HEK293 (cell line): ENCODE measurements at regions not wholly inside any gene's neighbourhood (a gene's known extent, or its start where the extent isn't known, plus 50 kb on each side); places are given as distances from the start of the nearest gene placed in this dataset.

ENCODE experiments used
- CTCF ChIA-PET: fragments of 350-600 bp; formaldehyde crosslinking; extraction: SDS; loops from one replicate; lab custom pipeline; 2021; ENCODE audit warnings: antibody characterized with exemption; lab: Yijun Ruan, JAX
- POLR2A ChIA-PET: fragments of 300-600 bp; formaldehyde crosslinking; extraction: SDS; loops from one replicate; lab custom pipeline; 2020; ENCODE audit warnings: antibody characterized with exemption, inconsistent platforms; lab: Yijun Ruan, JAX
- H3K27ac ChIP-seq: fragments of 200-500 bp; sonication (Bioruptor generic); 2 replicates; pipeline ENCODE4 v1.5.1; 2014; ENCODE audit warnings: low read depth, low read length, control low read depth, inconsistent platforms; ENCODE audit errors: extremely low read depth
- H3K36me3 ChIP-seq, 2 experiments: fragments of 200-500 bp in 1 of 2; sonication (Bioruptor generic) in 1 of 2; 1 replicate in 1 of 2; 2 replicates in 1 of 2; pipeline ENCODE4 v1.5.1; 2014 to 2017; ENCODE audit warnings: inconsistent platforms in 2 of 2, low read length in 2 of 2; ENCODE audit not compliant: control insufficient read depth in 2 of 2, insufficient read depth in 1 of 2
- H3K4me1 ChIP-seq: fragments of 200-500 bp; sonication (Bioruptor generic); 2 replicates; pipeline ENCODE4 v1.5.1; 2014; ENCODE audit warnings: mild to moderate bottlenecking, low read length, inconsistent platforms; ENCODE audit not compliant: control insufficient read depth, insufficient read depth
- H3K4me3 ChIP-seq: 2 replicates; pipeline ENCODE4 v1.5.1; 2011; ENCODE audit warnings: low read depth, mild to moderate bottlenecking, control low read depth, low read length, moderate library complexity
- H3K9me3 ChIP-seq: fragments of 200-500 bp; sonication (Bioruptor generic); 2 replicates; pipeline ENCODE4 v1.5.1; 2014; ENCODE audit warnings: low read depth, low read length, inconsistent platforms; ENCODE audit not compliant: control insufficient read depth, insufficient read depth
- GFI1B ChIP-seq: fragments of 450-650 bp; formaldehyde crosslinking; IDR thresholded peaks from 2 replicates; pipeline ENCODE4 v1.5.1; 2016; ENCODE audit warnings: missing biosample characterization, missing genetic modification characterization
- KLF16 ChIP-seq: fragments of 450-650 bp; formaldehyde crosslinking; IDR thresholded peaks from 2 replicates; pipeline ENCODE4 v1.5.1; 2017; ENCODE audit warnings: missing biosample characterization, missing genetic modification characterization
- KLF8 ChIP-seq: fragments of 450-650 bp; formaldehyde crosslinking; IDR thresholded peaks from 2 replicates; pipeline ENCODE4 v1.5.1; 2016; ENCODE audit warnings: missing biosample characterization, missing genetic modification characterization
- PRDM10 ChIP-seq: fragments of 450-650 bp; formaldehyde crosslinking; IDR thresholded peaks from 2 replicates; pipeline ENCODE4 v1.5.1; 2016; ENCODE audit warnings: missing biosample characterization, missing genetic modification characterization
- PRDM6 ChIP-seq: fragments of 450-650 bp; formaldehyde crosslinking; IDR thresholded peaks from 2 replicates; pipeline ENCODE4 v1.5.1; 2017; ENCODE audit warnings: missing biosample characterization, missing genetic modification characterization
- REPIN1 ChIP-seq: fragments of 450-650 bp; formaldehyde crosslinking; IDR thresholded peaks from 2 replicates; pipeline ENCODE4 v1.5.1; 2017; ENCODE audit warnings: missing biosample characterization, missing genetic modification characterization, low read depth
- SP2 ChIP-seq: fragments of 450-650 bp; formaldehyde crosslinking; IDR thresholded peaks from 2 replicates; pipeline ENCODE4 v1.5.1; 2016; ENCODE audit warnings: missing biosample characterization, missing genetic modification characterization
- TCF7L2 ChIP-seq: IDR thresholded peaks from 2 replicates; pipeline ENCODE4 v1.6.1; 2011; ENCODE audit warnings: low read depth, mild to moderate bottlenecking, inconsistent platforms, low read length, moderate library complexity, borderline replicate concordance
- YY2 ChIP-seq: fragments of 450-650 bp; formaldehyde crosslinking; IDR thresholded peaks from 2 replicates; pipeline ENCODE4 v1.5.1; 2016; ENCODE audit warnings: missing biosample characterization, missing genetic modification characterization
- ZBTB1 ChIP-seq: fragments of 450-650 bp; formaldehyde crosslinking; IDR thresholded peaks from 2 replicates; pipeline ENCODE4 v1.5.1; 2016; ENCODE audit warnings: missing biosample characterization, missing genetic modification characterization
- ZBTB48 ChIP-seq: fragments of 450-650 bp; formaldehyde crosslinking; IDR thresholded peaks from 2 replicates; pipeline ENCODE4 v1.5.1; 2016; ENCODE audit warnings: missing biosample characterization, missing genetic modification characterization
- ZFP3 ChIP-seq: fragments of 450-650 bp; formaldehyde crosslinking; IDR thresholded peaks from 2 replicates; pipeline ENCODE4 v1.5.1; 2016; ENCODE audit warnings: low read depth, missing biosample characterization, missing genetic modification characterization
- ZFP69B ChIP-seq: fragments of 450-650 bp; formaldehyde crosslinking; IDR thresholded peaks from 2 replicates; pipeline ENCODE4 v1.5.1; 2016; ENCODE audit warnings: missing biosample characterization, missing genetic modification characterization
- ZNF138 ChIP-seq: fragments of 450-650 bp; formaldehyde crosslinking; IDR thresholded peaks from 2 replicates; pipeline ENCODE4 v1.5.1; 2016; ENCODE audit warnings: missing biosample characterization, missing genetic modification characterization, borderline replicate concordance
- ZNF140 ChIP-seq: fragments of 450-650 bp; formaldehyde crosslinking; IDR thresholded peaks from 2 replicates; pipeline ENCODE4 v1.5.1; 2016; ENCODE audit warnings: missing biosample characterization, missing genetic modification characterization
- ZNF146 ChIP-seq: fragments of 450-650 bp; formaldehyde crosslinking; IDR thresholded peaks from 2 replicates; pipeline ENCODE4 v1.5.1; 2016; ENCODE audit warnings: missing biosample characterization, missing genetic modification characterization
- ZNF18 ChIP-seq: fragments of 450-650 bp; formaldehyde crosslinking; IDR thresholded peaks from 2 replicates; pipeline ENCODE4 v1.5.1; 2016; ENCODE audit warnings: missing biosample characterization, missing genetic modification characterization
- ZNF214 ChIP-seq: fragments of 450-650 bp; formaldehyde crosslinking; IDR thresholded peaks from 2 replicates; pipeline ENCODE4 v1.5.1; 2017; ENCODE audit warnings: missing biosample characterization, mild to moderate bottlenecking, missing genetic modification characterization, borderline replicate concordance
- ZNF341 ChIP-seq: fragments of 450-650 bp; formaldehyde crosslinking; IDR thresholded peaks from 2 replicates; pipeline ENCODE4; 2016; ENCODE audit warnings: low read depth, missing biosample characterization, missing genetic modification characterization
- ZNF350 ChIP-seq: fragments of 450-650 bp; formaldehyde crosslinking; IDR thresholded peaks from 2 replicates; pipeline ENCODE4 v1.5.0; 2017; ENCODE audit warnings: missing biosample characterization, mild to moderate bottlenecking, missing genetic modification characterization
- ZNF391 ChIP-seq: fragments of 450-650 bp; formaldehyde crosslinking; IDR thresholded peaks from 2 replicates; pipeline ENCODE4 v1.5.1; 2016; ENCODE audit warnings: low read depth, missing biosample characterization, missing genetic modification characterization, borderline replicate concordance
- ZNF423 ChIP-seq: fragments of 450-650 bp; formaldehyde crosslinking; IDR thresholded peaks from 2 replicates; pipeline ENCODE4 v1.5.1; 2016; ENCODE audit warnings: missing biosample characterization, missing genetic modification characterization
- ZNF426 ChIP-seq: fragments of 450-650 bp; formaldehyde crosslinking; IDR thresholded peaks from 2 replicates; pipeline ENCODE4 v1.5.1; 2017; ENCODE audit warnings: missing biosample characterization, missing genetic modification characterization, mild to moderate bottlenecking, inconsistent platforms, moderate library complexity
- ZNF544 ChIP-seq: fragments of 450-650 bp; formaldehyde crosslinking; IDR thresholded peaks from 2 replicates; pipeline ENCODE4 v1.5.0; 2017; ENCODE audit warnings: missing biosample characterization, missing genetic modification characterization
- ZNF558 ChIP-seq: fragments of 450-650 bp; formaldehyde crosslinking; IDR thresholded peaks from 2 replicates; pipeline ENCODE4 v1.5.1; 2016; ENCODE audit warnings: missing biosample characterization, missing genetic modification characterization
- ZNF76 ChIP-seq: fragments of 450-650 bp; formaldehyde crosslinking; IDR thresholded peaks from 2 replicates; pipeline ENCODE4; 2016; ENCODE audit warnings: low read depth, missing biosample characterization, missing genetic modification characterization, borderline replicate concordance
- ZNF792 ChIP-seq: fragments of 450-650 bp; formaldehyde crosslinking; IDR thresholded peaks from 2 replicates; pipeline ENCODE4 v1.5.1; 2016; ENCODE audit warnings: missing biosample characterization, missing genetic modification characterization
- ZNF837 ChIP-seq: fragments of 450-650 bp; formaldehyde crosslinking; IDR thresholded peaks from 2 replicates; pipeline ENCODE4 v1.5.1; 2016; ENCODE audit warnings: missing biosample characterization, missing genetic modification characterization
- ZNF843 ChIP-seq: fragments of 450-650 bp; formaldehyde crosslinking; IDR thresholded peaks from 2 replicates; pipeline ENCODE4 v1.5.1; 2016; ENCODE audit warnings: missing biosample characterization, missing genetic modification characterization
- ZSCAN18 ChIP-seq: fragments of 450-650 bp; formaldehyde crosslinking; IDR thresholded peaks from 2 replicates; pipeline ENCODE4 v1.5.1; 2016; ENCODE audit warnings: missing biosample characterization, missing genetic modification characterization
- ZXDB ChIP-seq: fragments of 450-650 bp; formaldehyde crosslinking; IDR thresholded peaks from 2 replicates; pipeline ENCODE4 v1.5.1; 2016; ENCODE audit warnings: missing biosample characterization, missing genetic modification characterization

- Histone ChIP-seq H3K4me3 (no peak overlapping the region), H3K9me3 (no peaks in the 10 kb centered on the region), H3K4me1 (peaks cover under 1% of the 10 kb centered on the region), H3K27ac (no peak overlapping the region), H3K36me3 (no peaks in the 10 kb centered on the region)
- TF ChIP-seq ZNF350 (tag by site-specific recombination), result no peak
- TF ChIP-seq ZNF792, result no peak
- TF ChIP-seq ZFP3 (tag by site-specific recombination), result no peak
- no peak for TF ChIP-seq ZXDB
- no peak for TF ChIP-seq ZNF341 (tag by site-specific recombination)
- TF ChIP-seq ZSCAN18 (tag by site-specific recombination), result no peak
- TF ChIP-seq ZNF214 (tag by site-specific recombination), result no peak
- no peak for TF ChIP-seq ZNF558
- TF ChIP-seq ZNF544, result no peak
- TF ChIP-seq ZNF843 (tag by site-specific recombination), result no peak
- TF ChIP-seq GFI1B (tag by site-specific recombination), result no peak
- TF ChIP-seq KLF16, result no peak
- TF ChIP-seq YY2 (tag by site-specific recombination), result no peak
- TF ChIP-seq REPIN1 (tag by site-specific recombination), result no peak
- no peak for TF ChIP-seq ZNF138 (tag by site-specific recombination)
- TF ChIP-seq ZFP69B (tag by site-specific recombination), result no peak
- no peak for TF ChIP-seq PRDM6 (tag by site-specific recombination)
- no peak for TF ChIP-seq ZNF146
- CTCF ChIA-PET, result interaction anchor here (0.5 to 0.6 kb wide), 2 partner anchors 29 to 83 kb away, joined by 3 to 4 read pairs; no protein-coding TSS in a partner anchor
- POLR2A ChIA-PET, result no interaction called here
Observed at GRCh38 chr1:201661823-201662359, 123.0 kb downstream of the NAV1 start.

GRCh38 chr1:201662646-201663045, 123.7 kb downstream of the NAV1 start:
- no peaks in the 10 kb centered on the region for H3K36me3 ChIP-seq
- no peaks in the 10 kb centered on the region for H3K4me1 ChIP-seq
- CTCF ChIA-PET, result interaction anchor here (0.8 kb wide), 1 partner anchor 103 kb away, joined by 3 read pairs; no protein-coding TSS in a partner anchor
- H3K27ac ChIP-seq, result no peak overlapping the region
- no peaks in the 10 kb centered on the region for H3K9me3 ChIP-seq
- H3K4me3 ChIP-seq, result no peak overlapping the region
- POLR2A ChIA-PET, result no interaction called here
- TF ChIP-seq ZNF391 (tag by site-specific recombination) (no peak), ZBTB1 (tag by site-specific recombination) (no peak), ZBTB48 (tag by site-specific recombination) (no peak), ZNF426 (tag by site-specific recombination) (no peak), ZNF423 (tag by site-specific recombination) (no peak), ZNF76 (tag by site-specific recombination) (no peak), ZNF837 (tag by site-specific recombination) (no peak), TCF7L2 (no peak), SP2 (tag by site-specific recombination) (no peak), ZNF18 (tag by site-specific recombination) (no peak), PRDM10 (tag by site-specific recombination) (no peak), KLF8 (tag by site-specific recombination) (no peak), ZNF140 (tag by site-specific recombination) (no peak)
